Gastroesophageal sphincter (tissue), 4 donors: ENCODE measurements at regions not wholly inside any gene's neighbourhood (a gene's known extent, or its start where the extent isn't known, plus 50 kb on each side); places are given as distances from the start of the nearest gene placed in this dataset.
"Not testable (repeated sequence)": the region's sequence is repeated elsewhere in the genome, so short reads cannot be mapped to it uniquely, and the experiment has no call there.

Experiments
- ATAC-seq: fragments of 150-250 bp; one replicate; pipeline ENCODE4 v1.9.1; 2016; ENCODE audit warnings: mild to moderate bottlenecking, moderate library complexity
- H3K27ac ChIP-seq, 4 donors: fragments of 200-600 bp; sonication (generic) in 3 of 4; 1 replicate in 3 of 4; 2 replicates in 1 of 4; pipeline ENCODE4 v1.5.1; 2016 to 2019
- H3K27me3 ChIP-seq: fragments of 200-600 bp; sonication (generic); one replicate; pipeline ENCODE4 v1.5.1; 2019
- H3K36me3 ChIP-seq, 2 donors: fragments of 200-600 bp; sonication (generic); one replicate each; pipeline ENCODE4 v1.5.1; 2019; ENCODE audit warnings: control low read depth in 1 of 2
- H3K4me1 ChIP-seq, 3 donors: fragments of 200-600 bp; sonication (generic); 1 replicate in 2 of 3; 2 replicates in 1 of 3; pipeline ENCODE4 v1.5.1; 2016 to 2019; ENCODE audit warnings: control low read depth in 2 of 3
- H3K4me3 ChIP-seq, 2 donors: fragments of 200-600 bp; sonication (generic); one replicate each; pipeline ENCODE4 v1.5.1; 2019; ENCODE audit warnings: mild to moderate bottlenecking in 1 of 2, moderate library complexity in 1 of 2
- H3K9me3 ChIP-seq, 3 donors: fragments of 200-600 bp; sonication (generic); one replicate each; pipeline ENCODE4 v1.5.1; 2017 to 2019; ENCODE audit warnings: control low read depth in 2 of 3
- EP300 ChIP-seq: sonication (generic); formaldehyde crosslinking; IDR thresholded peaks from one replicate; pipeline ENCODE4 v1.6.1; 2017; ENCODE audit warnings: antibody characterized with exemption, mild to moderate bottlenecking
- POLR2A ChIP-seq, 2 donors: fragments of 450-650 bp; IDR thresholded peaks; one replicate each; pipeline ENCODE4 v1.6.1; 2017; ENCODE audit warnings: antibody characterized with exemption in 2 of 2, mild to moderate bottlenecking in 2 of 2, moderate library complexity in 1 of 2
- POLR2AphosphoS5 ChIP-seq: sonication (generic); formaldehyde crosslinking; IDR thresholded peaks from one replicate; pipeline ENCODE4 v1.6.1; 2017; ENCODE audit warnings: antibody characterized with exemption
- WGBS, 2 donors: methylation state at CpG; one replicate each; pipeline ENCODE4 v1.1.5; 2018; ENCODE audit warnings: low coverage in 1 of 2; 5-methylcytosine and 5-hydroxymethylcytosine counted together
- TF ChIP-seq, protein P1 (sequence below), 4 experiments: fragments of 200-600 bp in 2 of 4; fragments of 450-650 bp in 2 of 4; sonication (generic) in 1 of 4; IDR thresholded peaks; one replicate each; pipeline ENCODE4 v1.5.1; 2017 to 2019; ENCODE audit warnings: antibody characterized with exemption in 4 of 4, mild to moderate bottlenecking in 2 of 4, moderate library complexity in 2 of 4

DNA sequence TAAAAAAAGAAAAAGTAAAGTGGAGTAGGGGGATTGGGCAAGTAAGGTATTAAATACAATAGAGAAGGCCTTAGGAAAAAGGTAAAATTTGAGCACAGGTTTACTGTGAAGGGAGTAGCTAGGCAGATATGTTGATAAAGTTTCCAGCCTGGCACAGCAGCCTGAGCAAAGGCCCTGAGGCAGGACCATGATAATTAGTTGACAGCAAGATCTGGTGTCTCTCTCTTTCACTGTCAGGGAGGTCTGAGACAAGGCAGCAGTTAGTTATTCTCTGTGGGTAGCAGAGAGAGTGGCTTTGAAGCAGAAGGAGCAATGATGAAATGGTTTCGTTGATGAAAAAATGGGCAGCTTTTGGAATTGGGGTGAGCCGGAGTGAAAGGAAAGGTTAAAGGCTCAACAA lies 119.5 kb downstream of the KDR start:
- TF ChIP-seq POLR2AphosphoS5 (no peak), POLR2A (IDR thresholded peaks at IDR 0.05) (no peak), EP300 (no peak)
- TF ChIP-seq, protein P1, sequence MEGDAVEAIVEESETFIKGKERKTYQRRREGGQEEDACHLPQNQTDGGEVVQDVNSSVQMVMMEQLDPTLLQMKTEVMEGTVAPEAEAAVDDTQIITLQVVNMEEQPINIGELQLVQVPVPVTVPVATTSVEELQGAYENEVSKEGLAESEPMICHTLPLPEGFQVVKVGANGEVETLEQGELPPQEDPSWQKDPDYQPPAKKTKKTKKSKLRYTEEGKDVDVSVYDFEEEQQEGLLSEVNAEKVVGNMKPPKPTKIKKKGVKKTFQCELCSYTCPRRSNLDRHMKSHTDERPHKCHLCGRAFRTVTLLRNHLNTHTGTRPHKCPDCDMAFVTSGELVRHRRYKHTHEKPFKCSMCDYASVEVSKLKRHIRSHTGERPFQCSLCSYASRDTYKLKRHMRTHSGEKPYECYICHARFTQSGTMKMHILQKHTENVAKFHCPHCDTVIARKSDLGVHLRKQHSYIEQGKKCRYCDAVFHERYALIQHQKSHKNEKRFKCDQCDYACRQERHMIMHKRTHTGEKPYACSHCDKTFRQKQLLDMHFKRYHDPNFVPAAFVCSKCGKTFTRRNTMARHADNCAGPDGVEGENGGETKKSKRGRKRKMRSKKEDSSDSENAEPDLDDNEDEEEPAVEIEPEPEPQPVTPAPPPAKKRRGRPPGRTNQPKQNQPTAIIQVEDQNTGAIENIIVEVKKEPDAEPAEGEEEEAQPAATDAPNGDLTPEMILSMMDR (IDR thresholded peaks at IDR 0.05): no peak
- Histone ChIP-seq H3K4me3 (no peak overlapping the region), H3K9me3 (no peaks in the 10 kb centered on the region), H3K27ac (no peak overlapping the region), H3K36me3 (no peaks in the 10 kb centered on the region), H3K27me3 (no peaks in the 10 kb centered on the region), H3K4me1 (peaks cover 6 to 37% (median 9%) of the 10 kb centered on the region in 3 donors)
- no peak for ATAC-seq
- WGBS, 2 donors: 85 to 97% methylated on average over 2 of the region's 2 CpGs

DNA sequence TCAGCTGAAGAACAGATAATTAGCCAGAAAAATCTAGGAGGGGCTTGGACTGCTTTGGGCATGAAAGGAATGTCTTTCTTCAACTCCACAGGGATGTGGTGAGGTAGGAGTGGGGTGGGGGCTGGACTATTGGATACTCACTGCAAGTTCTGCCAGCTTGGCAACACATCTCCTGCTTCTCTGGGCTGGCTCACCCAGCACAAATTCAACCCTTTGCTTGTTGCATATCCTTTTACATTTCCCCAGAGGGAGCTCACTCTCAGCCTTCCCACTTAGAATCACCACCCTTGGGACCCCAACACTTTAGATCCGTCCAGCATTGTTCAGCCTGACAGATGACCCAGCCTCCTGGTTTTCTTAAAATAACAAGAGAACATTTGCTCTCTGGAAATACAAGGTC lies 120.6 kb downstream of the KDR start:
- Histone ChIP-seq H3K27ac (peak overlapping the region in 3 of 4 donors; percentile 32 to 37 (median 36)), H3K36me3 (no peaks in the 10 kb centered on the region), H3K9me3 (no peaks in the 10 kb centered on the region), H3K4me3 (no peak overlapping the region), H3K27me3 (no peaks in the 10 kb centered on the region), H3K4me1 (peaks cover 6 to 41% (median 9%) of the 10 kb centered on the region in 3 donors)
- ATAC-seq: peak; percentile 77
- WGBS, 2 donors: no CpG with 5 or more reads among the region's 1 CpG
- TF ChIP-seq POLR2A (IDR thresholded peaks at IDR 0.05) (no peak), POLR2AphosphoS5 (no peak)
- TF ChIP-seq, protein P1 (IDR thresholded peaks at IDR 0.05): peak in 1 of 4 experiments; percentile 22

DNA sequence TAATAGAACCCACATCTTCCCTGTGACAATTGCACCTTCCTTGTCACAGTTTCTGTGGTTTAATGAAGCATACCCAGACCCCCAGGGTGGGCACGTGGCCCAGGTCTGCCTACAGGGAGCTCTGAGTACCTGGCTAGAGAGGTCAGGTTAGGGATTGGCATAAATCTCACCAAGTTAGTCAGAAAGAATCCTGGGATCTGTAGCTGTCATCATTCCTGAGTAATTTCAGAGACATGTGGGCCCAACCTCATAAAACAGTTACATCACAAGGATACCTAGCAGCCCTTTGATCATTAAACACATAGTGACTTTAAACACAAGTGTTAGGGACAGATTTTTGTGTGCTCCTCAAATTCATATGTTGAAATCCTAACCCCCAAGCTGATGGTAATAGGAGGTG lies 123.0 kb downstream of the KDR start:
- ATAC-seq: no peak
- H3K27me3 ChIP-seq: no peaks in the 10 kb centered on the region
- TF ChIP-seq, protein P1 (IDR thresholded peaks at IDR 0.05): no peak
- TF ChIP-seq POLR2A (IDR thresholded peaks at IDR 0.05): no peak
- no peak for TF ChIP-seq EP300
- no peak for TF ChIP-seq POLR2AphosphoS5
- 100% methylated on average over 1 of the region's 1 CpG; no CpG with 5 or more reads in 1 of the 2 donors for WGBS, 2 donors
- no peak overlapping the region for H3K27ac ChIP-seq
- no peaks in the 10 kb centered on the region for H3K9me3 ChIP-seq
- no peak overlapping the region for H3K4me3 ChIP-seq
- no peaks in the 10 kb centered on the region for H3K36me3 ChIP-seq
- peaks cover 6 to 48% (median 9%) of the 10 kb centered on the region in 3 donors for H3K4me1 ChIP-seq

DNA sequence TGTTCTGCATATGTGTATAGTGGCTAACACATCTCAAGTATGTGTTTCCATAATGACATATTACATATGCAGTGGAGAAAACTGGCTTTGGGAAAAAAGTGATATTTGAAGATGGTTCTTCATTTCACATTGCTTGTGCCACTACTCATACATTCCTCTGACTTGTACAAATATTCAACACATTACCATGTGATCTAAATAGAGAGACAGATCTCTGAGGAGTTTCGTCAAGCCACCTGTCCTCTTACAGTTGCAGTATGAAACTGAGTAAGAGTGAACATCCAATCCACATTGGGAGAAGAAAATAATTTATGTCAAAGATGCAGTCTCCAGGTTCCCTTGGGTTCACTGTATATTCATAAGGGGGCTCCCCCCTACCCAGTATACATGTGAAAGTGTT lies 123.9 kb downstream of the KDR start:
- 43 to 79% methylated on average over 1 of the region's 1 CpG for WGBS, 2 donors
- no peak for ATAC-seq

DNA sequence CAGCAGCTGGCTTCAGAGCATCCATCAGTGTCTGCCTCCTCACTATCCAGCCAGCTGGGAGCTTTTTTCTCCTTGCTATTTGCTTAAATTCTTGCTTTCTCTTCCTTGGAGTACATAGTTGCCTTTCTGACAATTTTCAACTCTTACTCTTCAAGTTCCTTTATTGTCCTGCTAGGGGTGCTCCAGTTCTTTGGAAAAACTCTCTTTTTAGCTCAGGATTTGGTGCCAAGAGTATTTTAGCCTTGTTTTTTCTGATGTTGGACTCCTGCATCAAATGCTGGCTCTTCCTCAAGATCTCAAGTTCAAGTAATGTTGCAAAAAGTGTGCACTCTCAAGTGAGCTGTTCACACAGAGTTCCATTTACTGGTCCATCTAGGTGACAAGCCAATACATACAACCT lies 126.4 kb downstream of the KDR start:
- ATAC-seq: peak; percentile 73
- TF ChIP-seq POLR2AphosphoS5: no peak
- TF ChIP-seq, protein P1 (IDR thresholded peaks at IDR 0.05): peak; percentile 43 to 83 (median 76)
- H3K4me3 ChIP-seq: no peak overlapping the region
- H3K36me3 ChIP-seq: no peaks in the 10 kb centered on the region
- peak overlapping the region in 1 of 4 donors; percentile 12 for H3K27ac ChIP-seq
- no peaks in the 10 kb centered on the region for H3K9me3 ChIP-seq
- H3K27me3 ChIP-seq: no peaks in the 10 kb centered on the region
- peaks cover 0 to 25% (median 5%) of the 10 kb centered on the region in 3 donors for H3K4me1 ChIP-seq

More for the DNA sequence above, 123.9 kb downstream of the KDR start:
- no peaks in the 10 kb centered on the region for H3K36me3 ChIP-seq
- H3K9me3 ChIP-seq: no peaks in the 10 kb centered on the region
- H3K4me3 ChIP-seq: no peak overlapping the region
- H3K27ac ChIP-seq: no peak overlapping the region
- no peaks in the 10 kb centered on the region for H3K27me3 ChIP-seq
- TF ChIP-seq, protein P1 (IDR thresholded peaks at IDR 0.05): no peak
- H3K4me1 ChIP-seq: peaks cover 6 to 48% (median 9%) of the 10 kb centered on the region in 3 donors

DNA sequence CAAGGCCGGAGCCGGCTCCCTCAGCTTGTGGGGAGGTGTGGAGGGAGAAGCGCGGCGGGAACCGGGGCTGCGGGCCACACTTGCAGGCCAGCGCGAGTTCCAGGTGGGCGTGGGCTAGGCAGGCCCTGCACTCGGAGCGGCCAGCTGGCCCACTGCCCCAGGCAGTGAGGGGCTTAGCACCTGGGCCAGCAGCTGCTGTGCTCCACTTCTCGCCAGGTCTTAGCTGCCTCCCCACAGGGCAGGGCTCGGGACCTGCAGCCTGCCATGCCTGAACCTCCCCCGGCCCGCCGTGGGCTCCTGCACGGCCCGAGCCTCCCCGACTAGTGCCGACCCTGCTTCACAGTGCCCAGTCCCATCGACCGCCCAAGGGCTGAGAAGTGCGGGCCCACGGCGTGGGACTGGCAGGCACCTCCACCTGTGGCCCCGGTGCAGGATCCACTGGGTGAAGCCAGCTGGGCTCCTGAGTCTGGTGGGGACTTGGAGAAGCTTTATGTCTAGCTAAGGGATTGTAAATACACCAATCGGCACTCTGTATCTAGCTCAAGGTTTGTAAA lies 131.8 kb downstream of the KDR start:
- not testable (repeated sequence) for H3K9me3 ChIP-seq, H3K36me3 ChIP-seq, H3K4me3 ChIP-seq, H3K27ac ChIP-seq, H3K27me3 ChIP-seq, ATAC-seq, H3K4me1 ChIP-seq
- 100% methylated on average over 1 of the region's 28 CpGs; no CpG with 5 or more reads in 1 of the 2 donors for WGBS, 2 donors
